ENCODE measurements at regions not wholly inside any gene's neighbourhood (a gene's known extent, or its start where the extent isn't known, plus 50 kb on each side); places are given as distances from the start of the nearest gene placed in this dataset.

GRCh38 chr3:18883571-18883970 lies 264.7 kb upstream of the KCNH8 start:
- Histone ChIP-seq H4K20me1 (replicated peaks in 1 of 2; ENCODE audit: control insufficient read depth in 1 of 2, insufficient read depth in 2 of 2, low read length in 2 of 2) (no peaks in the 10 kb centered on the region), H3K4ac (replicated peaks; ENCODE audit: insufficient read length, low read depth, low read length) (no peak overlapping the region), H2AFZ (ENCODE audit: low read length) (no peak overlapping the region), H3K14ac (ENCODE audit: insufficient read length) (no peak overlapping the region), H3K27ac (ENCODE audit: low read depth, low read length) (no peak overlapping the region), H3K23ac (ENCODE audit: insufficient read length) (no peak overlapping the region), H3K4me3 (ENCODE audit: extremely low read depth in 1 of 4, insufficient read depth in 2 of 4, low read depth in 3 of 4, low read length in 4 of 4) (no peak overlapping the region), H2BK12ac (ENCODE audit: low read depth, low read length) (no peak overlapping the region), H3K4me1 (replicated peaks in 1 of 4; ENCODE audit: control insufficient read depth in 3 of 4, insufficient read depth in 4 of 4, low read length in 3 of 4) (no peaks in the 10 kb centered on the region), H3K23me2 (ENCODE audit: low read depth, low read length) (no peaks in the 10 kb centered on the region; the same call in 1 of the 2 replicates), H3K27me3 (replicated peaks in 1 of 4; ENCODE audit: control insufficient read depth in 3 of 4, extremely low read depth in 1 of 4, insufficient read depth in 3 of 4, low read length in 3 of 4) (no peaks in the 10 kb centered on the region), H3K36me3 (ENCODE audit: control insufficient read depth in 2 of 4, insufficient read depth in 4 of 4, low read length in 3 of 4) (no peaks in the 10 kb centered on the region), H3K4me2 (ENCODE audit: insufficient read depth in 1 of 2, low read depth in 2 of 2, low read length in 2 of 2) (no peak overlapping the region), H3K9ac (replicated peaks in 1 of 4; ENCODE audit: extremely low read depth in 1 of 4, low read depth in 3 of 4, low read length in 3 of 4) (no peak overlapping the region), H2BK20ac (ENCODE audit: low read length) (no peak overlapping the region), H3K56ac (replicated peaks; ENCODE audit: insufficient read length, low read depth, low read length) (no peak overlapping the region), H3K79me2 (ENCODE audit: control insufficient read depth in 1 of 2, insufficient read depth in 2 of 2, low read length in 2 of 2) (no peaks in the 10 kb centered on the region), H2AK5ac (ENCODE audit: low read depth, low read length) (no peak overlapping the region), H3K79me1 (ENCODE audit: low read depth, low read length) (no peaks in the 10 kb centered on the region), H3K18ac (ENCODE audit: extremely low read depth, low read length) (no peak overlapping the region), H2BK120ac (replicated peaks; ENCODE audit: low read depth, low read length) (no peak overlapping the region), H3K9me3 (ENCODE audit: insufficient read depth in 2 of 2, low read depth in 1 of 2, low read length in 1 of 2) (no peaks in the 10 kb centered on the region), H2BK15ac (ENCODE audit: low read length) (no peak overlapping the region), H2BK5ac (ENCODE audit: low read depth, low read length) (no peak overlapping the region), H4K91ac (replicated peaks; ENCODE audit: insufficient read length, low read length) (no peak overlapping the region), H4K8ac (ENCODE audit: extremely low read depth, insufficient read depth, low read length) (no peak overlapping the region), H4K5ac (ENCODE audit: insufficient read length, low read depth, low read length) (no peak overlapping the region)
- DNase-seq (ENCODE audit: low read depth in 1 of 2, low spot score in 2 of 2) = no peak
- ChIA-PET CTCF (ENCODE audit: partially characterized antibody) (no interaction called here), POLR2A (ENCODE audit: partially characterized antibody) (no interaction called here)
- 92% methylated on average over 2 of the region's 2 CpGs; no CpG with 5 or more reads in 1 of the 2 experiments for WGBS, 2 experiments (ENCODE audit: extremely low coverage in 1 of 2, insufficient coverage in 1 of 2, insufficient read length in 1 of 2, insufficient replicate concordance in 2 of 2, low coverage in 1 of 2, low lambda C conversion rate in 2 of 2, missing lambda C conversion rate in 1 of 2)
- FAIRE-seq = no peak
- TF ChIP-seq KDM4A (IDR thresholded peaks at IDR 0.05; ENCODE audit: low read depth, low read length, severe bottlenecking) = no peak
- no peak for TF ChIP-seq SP4 (IDR thresholded peaks at IDR 0.05; ENCODE audit: low read length)
- no peak for TF ChIP-seq POLR2A (IDR thresholded peaks at IDR 0.05; ENCODE audit: control extremely low read depth in 1 of 2, low read depth in 2 of 2, low read length in 2 of 2)
- no peak for TF ChIP-seq EP300 (IDR thresholded peaks at IDR 0.05; ENCODE audit: borderline replicate concordance in 1 of 2, low read depth in 2 of 2, low read length in 2 of 2)
- TF ChIP-seq RFX5 (IDR thresholded peaks at IDR 0.05; ENCODE audit: borderline replicate concordance, low read depth, low read length) = no peak
- TF ChIP-seq YY1 (IDR thresholded peaks at IDR 0.05; ENCODE audit: low read depth, low read length) = no peak
- no peak for TF ChIP-seq BACH1 (IDR thresholded peaks at IDR 0.05; ENCODE audit: low read length)

Measured in H1 (cell line).